Esophagus squamous epithelium (tissue), 5 donors: ENCODE measurements at regions not wholly inside any gene's neighbourhood (a gene's known extent, or its start where the extent isn't known, plus 50 kb on each side); places are given as distances from the start of the nearest gene placed in this dataset.

Experiments used
- DNase-seq: peaks from one replicate; lab custom pipeline; 2025; lab: John Stamatoyannopoulos, UW
- H3K27ac ChIP-seq, 4 donors: fragments of 200-600 bp; sonication (generic); one replicate each; pipeline ENCODE4 v1.5.1; 2016 to 2019; ENCODE audit warnings: mild to moderate bottlenecking in 1 of 4
- H3K27me3 ChIP-seq, 4 donors: fragments of 200-600 bp; sonication (generic); 1 replicate in 3 of 4; 2 replicates in 1 of 4; pipeline versions ENCODE4 v1.5.1 to v1.6.0; 2017 to 2021; ENCODE audit warnings: antibody characterized with exemption in 1 of 4
- H3K36me3 ChIP-seq, 3 donors: fragments of 200-600 bp; sonication (generic); one replicate each; pipeline ENCODE4 v1.5.1; 2016 to 2019
- H3K4me1 ChIP-seq, 3 donors: fragments of 200-600 bp; sonication (generic); one replicate each; pipeline ENCODE4 v1.5.1; 2017 to 2019
- H3K4me3 ChIP-seq, 4 donors: fragments of 200-600 bp; sonication (generic); 1 replicate in 3 of 4; 2 replicates in 1 of 4; pipeline ENCODE4 v1.5.1; 2016 to 2019; ENCODE audit warnings: mild to moderate bottlenecking in 2 of 4, moderate library complexity in 1 of 4
- H3K9me3 ChIP-seq, 3 donors: fragments of 200-600 bp; sonication (generic); one replicate each; pipeline ENCODE4 v1.5.1; 2016 to 2019
- POLR2A ChIP-seq, 4 donors: fragments of 450-650 bp; IDR thresholded peaks; one replicate each; pipeline ENCODE4 v1.6.1; 2017; ENCODE audit warnings: antibody characterized with exemption in 4 of 4, mild to moderate bottlenecking in 4 of 4, moderate library complexity in 3 of 4
- WGBS, 2 donors: methylation state at CpG; one replicate each; pipeline ENCODE4 v1.1.5; 2018; 5-methylcytosine and 5-hydroxymethylcytosine counted together
- intact Hi-C: fragments of 100-400 bp; cut with DNase I; formaldehyde crosslinking; loops from one replicate; pipeline ENCODE4 v1.15.0; 2022
- TF ChIP-seq, protein P1 (sequence below), 6 experiments: fragments of 450-650 bp in 4 of 6; fragments of 200-600 bp in 2 of 6; sonication (generic) in 2 of 6; IDR thresholded peaks; one replicate each; pipeline ENCODE4 v1.5.1; 2016 to 2019; ENCODE audit warnings: antibody characterized with exemption in 6 of 6, mild to moderate bottlenecking in 4 of 6, moderate library complexity in 4 of 6
- donor health status: DM: yes; HTN: yes; CAD: no.

DNA sequence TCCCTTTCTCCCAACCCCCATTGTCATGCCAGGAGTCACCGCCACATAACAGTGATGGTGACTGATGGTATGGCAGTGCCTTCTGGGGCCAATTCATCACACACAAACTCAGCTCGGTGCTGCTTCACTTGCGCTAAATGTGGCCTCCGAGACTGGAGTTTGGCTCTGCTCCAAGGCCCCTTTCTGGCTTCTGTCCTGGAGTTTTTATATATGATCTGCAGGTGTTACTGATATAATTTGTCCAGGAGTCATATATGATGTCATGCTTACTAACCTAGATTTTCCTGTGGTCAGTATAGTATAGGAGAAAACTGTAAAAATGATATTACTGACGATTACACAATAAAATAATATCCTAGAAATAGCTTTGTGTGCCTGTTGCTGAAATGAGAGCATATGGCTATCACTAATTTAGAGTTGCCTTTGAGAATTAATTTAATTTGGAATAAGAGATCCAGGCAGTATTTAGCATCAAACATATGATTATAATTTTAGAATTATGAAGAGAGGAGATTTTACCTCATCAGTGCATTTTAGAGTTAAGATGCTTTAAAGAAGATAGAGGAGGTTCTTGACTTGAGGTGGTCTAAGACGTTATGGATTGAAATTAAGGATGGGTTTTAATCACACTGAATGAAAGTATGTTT lies 334.1 kb upstream of the CD180 start:
- TF ChIP-seq, protein P1, sequence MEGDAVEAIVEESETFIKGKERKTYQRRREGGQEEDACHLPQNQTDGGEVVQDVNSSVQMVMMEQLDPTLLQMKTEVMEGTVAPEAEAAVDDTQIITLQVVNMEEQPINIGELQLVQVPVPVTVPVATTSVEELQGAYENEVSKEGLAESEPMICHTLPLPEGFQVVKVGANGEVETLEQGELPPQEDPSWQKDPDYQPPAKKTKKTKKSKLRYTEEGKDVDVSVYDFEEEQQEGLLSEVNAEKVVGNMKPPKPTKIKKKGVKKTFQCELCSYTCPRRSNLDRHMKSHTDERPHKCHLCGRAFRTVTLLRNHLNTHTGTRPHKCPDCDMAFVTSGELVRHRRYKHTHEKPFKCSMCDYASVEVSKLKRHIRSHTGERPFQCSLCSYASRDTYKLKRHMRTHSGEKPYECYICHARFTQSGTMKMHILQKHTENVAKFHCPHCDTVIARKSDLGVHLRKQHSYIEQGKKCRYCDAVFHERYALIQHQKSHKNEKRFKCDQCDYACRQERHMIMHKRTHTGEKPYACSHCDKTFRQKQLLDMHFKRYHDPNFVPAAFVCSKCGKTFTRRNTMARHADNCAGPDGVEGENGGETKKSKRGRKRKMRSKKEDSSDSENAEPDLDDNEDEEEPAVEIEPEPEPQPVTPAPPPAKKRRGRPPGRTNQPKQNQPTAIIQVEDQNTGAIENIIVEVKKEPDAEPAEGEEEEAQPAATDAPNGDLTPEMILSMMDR (IDR thresholded peaks at IDR 0.05): no peak
- no peak for TF ChIP-seq POLR2A (IDR thresholded peaks at IDR 0.05)
- 73 to 76% methylated on average over 6 of the region's 6 CpGs for WGBS, 2 donors
- no peaks in the 10 kb centered on the region for H3K36me3 ChIP-seq
- H3K27ac ChIP-seq: no peak overlapping the region
- intact Hi-C loops: no loop called here
- no peaks in the 10 kb centered on the region for H3K9me3 ChIP-seq
- H3K4me3 ChIP-seq: no peak overlapping the region
- no peaks in the 10 kb centered on the region for H3K4me1 ChIP-seq
- DNase-seq: no peak
- no peaks in the 10 kb centered on the region for H3K27me3 ChIP-seq

DNA sequence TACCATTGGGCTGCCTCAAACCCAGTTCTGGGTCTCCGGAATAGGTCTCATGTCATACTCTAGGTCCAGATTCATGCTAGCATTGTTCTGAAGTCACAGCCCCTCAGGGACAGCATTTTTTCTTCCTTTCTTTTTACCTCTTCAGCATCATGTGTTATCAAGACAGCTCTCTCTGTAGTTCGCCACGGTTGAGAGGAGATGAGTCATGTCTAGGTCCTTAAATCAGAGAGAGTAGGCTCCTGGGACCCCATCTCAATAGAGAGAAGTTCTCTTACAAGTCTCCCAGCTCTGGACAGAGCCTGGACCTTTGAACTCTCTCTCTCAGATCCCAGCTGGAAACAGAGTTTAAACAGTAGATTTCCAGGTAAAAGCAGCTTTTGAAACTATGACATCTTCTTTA lies 332.4 kb upstream of the CD180 start:
- 42 to 45% methylated on average over 3 of the region's 3 CpGs for WGBS, 2 donors
- intact Hi-C loops: no loop called here
- Histone ChIP-seq H3K9me3 (no peaks in the 10 kb centered on the region), H3K4me1 (no peaks in the 10 kb centered on the region), H3K36me3 (no peaks in the 10 kb centered on the region), H3K27ac (no peak overlapping the region), H3K27me3 (no peaks in the 10 kb centered on the region), H3K4me3 (no peak overlapping the region)
- DNase-seq: no peak
- TF ChIP-seq POLR2A (IDR thresholded peaks at IDR 0.05): no peak
- TF ChIP-seq, protein P1 (IDR thresholded peaks at IDR 0.05): no peak

DNA sequence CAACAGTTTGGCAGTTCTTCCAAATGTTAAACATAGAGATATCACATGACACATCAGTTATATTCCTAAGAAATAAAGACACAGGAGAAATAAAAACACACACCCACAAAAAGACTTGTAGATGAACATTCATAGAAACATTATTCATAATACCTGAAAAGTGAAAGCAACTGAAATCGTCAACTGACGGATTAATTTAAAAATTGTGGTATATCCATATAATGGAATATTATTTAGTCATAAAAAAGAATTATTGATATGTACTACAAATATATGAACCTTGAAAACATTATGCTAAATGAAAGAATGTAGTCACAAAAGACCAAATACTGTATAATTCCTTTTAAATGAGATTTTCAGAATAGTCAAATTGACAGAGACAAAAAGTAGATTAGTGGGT lies 330.2 kb upstream of the CD180 start:
- TF ChIP-seq, protein P1 (IDR thresholded peaks at IDR 0.05): no peak
- TF ChIP-seq POLR2A (IDR thresholded peaks at IDR 0.05): no peak
- Histone ChIP-seq H3K36me3 (no peaks in the 10 kb centered on the region), H3K9me3 (no peaks in the 10 kb centered on the region), H3K4me1 (no peaks in the 10 kb centered on the region), H3K27me3 (no peaks in the 10 kb centered on the region), H3K27ac (no peak overlapping the region), H3K4me3 (no peak overlapping the region)
- intact Hi-C loops: no loop called here
- 96 to 98% methylated on average over 2 of the region's 2 CpGs for WGBS, 2 donors
- no peak for DNase-seq

DNA sequence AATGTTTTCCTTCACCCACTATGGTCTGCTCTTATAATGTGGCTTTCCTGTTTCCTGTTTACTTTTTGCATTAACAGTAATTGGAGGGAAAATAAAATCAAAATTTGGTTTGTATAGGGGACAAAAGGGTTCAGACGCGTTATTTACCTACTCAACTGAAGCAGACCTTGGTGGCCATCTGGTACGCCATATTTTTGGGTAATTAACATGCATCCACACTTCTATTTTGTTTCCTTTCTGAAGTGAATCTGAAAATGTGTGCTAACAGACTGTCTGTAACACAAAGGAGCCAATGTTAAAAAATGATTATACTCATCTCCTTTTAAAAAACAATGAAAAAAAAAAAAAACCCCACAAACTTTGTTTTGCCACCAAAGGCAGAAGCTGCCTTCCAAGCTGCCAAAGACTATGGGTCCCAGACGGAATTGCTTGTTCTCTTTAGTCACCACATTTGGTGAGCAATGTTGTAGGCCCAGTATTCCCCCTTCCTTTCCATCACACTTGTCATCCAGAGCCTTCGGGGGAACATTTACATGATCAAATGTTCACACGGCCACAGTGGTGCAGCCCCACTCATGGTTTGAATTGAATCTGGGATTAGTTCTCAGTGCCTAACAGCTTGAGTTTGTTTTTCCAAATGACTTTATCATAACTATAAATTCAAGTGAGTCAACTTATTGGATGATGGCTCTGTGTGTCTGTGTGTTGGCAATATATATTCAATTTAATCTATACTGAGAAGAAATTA lies 323.7 kb upstream of the CD180 start:
- no peak overlapping the region for H3K4me3 ChIP-seq
- H3K27ac ChIP-seq: no peak overlapping the region
- no peak for DNase-seq
- TF ChIP-seq, protein P1 (IDR thresholded peaks at IDR 0.05): no peak
- TF ChIP-seq POLR2A (IDR thresholded peaks at IDR 0.05): no peak
- H3K4me1 ChIP-seq: no peaks in the 10 kb centered on the region
- 85 to 86% methylated on average over 6 of the region's 6 CpGs for WGBS, 2 donors
- intact Hi-C loops: no loop called here
- H3K9me3 ChIP-seq: no peaks in the 10 kb centered on the region
- no peaks in the 10 kb centered on the region for H3K27me3 ChIP-seq
- H3K36me3 ChIP-seq: no peaks in the 10 kb centered on the region

DNA sequence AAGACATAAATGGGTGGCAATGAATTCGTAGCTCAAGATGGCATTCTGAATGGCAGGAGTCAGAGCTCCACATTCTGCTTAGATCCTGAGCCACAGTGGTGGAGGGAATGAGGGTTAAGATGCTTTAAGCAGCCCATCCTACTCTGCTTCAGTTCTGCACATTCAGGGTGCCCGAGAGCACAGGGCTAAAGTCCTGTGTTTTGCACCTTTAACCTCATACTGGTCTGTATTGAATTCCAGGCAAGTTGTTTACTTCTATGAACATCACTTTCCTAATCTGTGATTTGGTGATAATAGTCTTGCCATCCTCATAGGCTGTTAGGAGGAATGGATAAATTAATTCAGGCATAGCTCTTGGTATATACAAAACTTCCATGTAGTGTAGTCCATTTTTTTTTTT lies 321.6 kb upstream of the CD180 start:
- intact Hi-C loops: no loop called here
- WGBS, 2 donors: 83 to 92% methylated on average over 2 of the region's 2 CpGs
- no peaks in the 10 kb centered on the region for H3K27me3 ChIP-seq
- TF ChIP-seq, protein P1 (IDR thresholded peaks at IDR 0.05): no peak
- no peak for TF ChIP-seq POLR2A (IDR thresholded peaks at IDR 0.05)
- H3K4me3 ChIP-seq: no peak overlapping the region
- no peak for DNase-seq
- H3K36me3 ChIP-seq: no peaks in the 10 kb centered on the region
- no peaks in the 10 kb centered on the region for H3K4me1 ChIP-seq
- H3K9me3 ChIP-seq: no peaks in the 10 kb centered on the region
- no peak overlapping the region for H3K27ac ChIP-seq
